Fibroblast of pulmonary artery (primary cell): ENCODE measurements at regions not wholly inside any gene's neighbourhood (a gene's known extent, or its start where the extent isn't known, plus 50 kb on each side); places are given as distances from the start of the nearest gene placed in this dataset.

Experiments
- DNase-seq: peaks from one replicate; pipeline ENCODE4 v3.0.0-alpha.2; 2010; ENCODE audit warnings: low read depth
- H3K4me3 ChIP-seq: replicated peaks from 2 replicates; pipeline ENCODE4 v1.5.1; 2011; ENCODE audit warnings: low read depth, mild to moderate bottlenecking, control low read depth, low read length, moderate library complexity
- CTCF ChIP-seq: IDR thresholded peaks from 2 replicates; pipeline ENCODE4 v1.5.1; 2011; ENCODE audit warnings: mild to moderate bottlenecking, control low read depth, low read length, inconsistent platforms; ENCODE audit errors: missing control alignments

- TF ChIP-seq CTCF: no peak
- DNase-seq: no peak
These were observed 107.7 kb upstream of the GPR139 start for GRCh38 chr16:20181416-20181815.

GRCh38 chr16:20178297-20178696, 104.6 kb upstream of the GPR139 start:
- no peak overlapping the region for H3K4me3 ChIP-seq
- no peak for DNase-seq
- no peak for TF ChIP-seq CTCF

More at GRCh38 chr16:20181416-20181815, 107.7 kb upstream of the GPR139 start:
- no peak overlapping the region for H3K4me3 ChIP-seq

- TF ChIP-seq CTCF: no peak
- no peak for DNase-seq
- no peak overlapping the region for H3K4me3 ChIP-seq
These were observed 101.7 kb upstream of the GPR139 start for GRCh38 chr16:20175358-20175757.

GRCh38 chr16:20167323-20167722, 93.6 kb upstream of the GPR139 start:
- TF ChIP-seq CTCF: no peak
- no peak for DNase-seq
- H3K4me3 ChIP-seq: no peak overlapping the region

GRCh38 chr16:20166531-20167235, 93.0 kb upstream of the GPR139 start:
- no peak overlapping the region for H3K4me3 ChIP-seq
- TF ChIP-seq CTCF: no peak
- peak; percentile 1 for DNase-seq

GRCh38 chr16:20153444-20153843, 79.8 kb upstream of the GPR139 start:
- no peak for DNase-seq
- no peak for TF ChIP-seq CTCF
- H3K4me3 ChIP-seq: no peak overlapping the region

- no peak overlapping the region for H3K4me3 ChIP-seq
- no peak for TF ChIP-seq CTCF
- DNase-seq: no peak
These were observed 73.4 kb upstream of the GPR139 start for GRCh38 chr16:20147091-20147490.
